MM.1S (cell line): ENCODE measurements at regions not wholly inside any gene's neighbourhood (a gene's known extent, or its start where the extent isn't known, plus 50 kb on each side); places are given as distances from the start of the nearest gene placed in this dataset.

Experiments used
- DNase-seq: peaks from one replicate; pipeline ENCODE4 v3.0.0-alpha.2; 2015
- H2AFZ ChIP-seq: fragments of 300-600 bp; sonication (generic); 2 replicates; pipeline ENCODE4 v1.6.0; 2016; ENCODE audit warnings: antibody characterized with exemption, low read length
- H3F3A ChIP-seq: fragments of 300-600 bp; sonication (generic); 2 replicates; pipeline ENCODE4 v1.6.1; 2016; ENCODE audit warnings: mild to moderate bottlenecking, antibody characterized with exemption, low read length, moderate library complexity, mixed read lengths; ENCODE audit not compliant: insufficient read depth
- H3K27ac ChIP-seq: fragments of 300-600 bp; sonication (generic); 2 replicates; pipeline ENCODE4 v1.5.1; 2016; ENCODE audit warnings: mild to moderate bottlenecking, low read length
- H3K27me3 ChIP-seq: fragments of 300-600 bp; sonication (generic); replicated peaks from 2 replicates; pipeline ENCODE4 v1.6.0; 2016; ENCODE audit warnings: low read length; ENCODE audit not compliant: insufficient read depth
- H3K36me3 ChIP-seq: fragments of 300-600 bp; sonication (generic); replicated peaks from 2 replicates; pipeline ENCODE4 v1.6.1; 2016; ENCODE audit warnings: mild to moderate bottlenecking, low read length, mixed read lengths; ENCODE audit not compliant: insufficient read depth
- H3K4me1 ChIP-seq: fragments of 300-600 bp; sonication (generic); 2 replicates; pipeline ENCODE4 v1.6.1; 2016; ENCODE audit warnings: low read length, mixed read lengths
- H3K4me2 ChIP-seq: fragments of 300-600 bp; sonication (generic); 2 replicates; pipeline ENCODE4 v1.6.0; 2016; ENCODE audit warnings: low read depth, low read length
- H3K4me3 ChIP-seq: fragments of 300-600 bp; sonication (generic); 2 replicates; pipeline ENCODE4 v1.5.1; 2016; ENCODE audit warnings: low read length, mixed read lengths
- H3K79me2 ChIP-seq: fragments of 300-600 bp; sonication (generic); 2 replicates; pipeline ENCODE4 v1.6.1; 2016; ENCODE audit warnings: mixed run types, low read length, mixed read lengths
- H3K9ac ChIP-seq: fragments of 300-600 bp; sonication (generic); 2 replicates; pipeline ENCODE4 v1.6.1; 2016; ENCODE audit warnings: low read length, mixed read lengths
- H3K9me2 ChIP-seq: fragments of 300-600 bp; sonication (generic); replicated peaks from 2 replicates; pipeline ENCODE4 v1.6.1; 2016; ENCODE audit warnings: mild to moderate bottlenecking, low read length, mixed read lengths; ENCODE audit not compliant: insufficient read depth
- H3K9me3 ChIP-seq: fragments of 300-600 bp; sonication (generic); replicated peaks from 2 replicates; pipeline ENCODE4 v1.6.1; 2016; ENCODE audit warnings: mild to moderate bottlenecking, low read length, mixed read lengths; ENCODE audit not compliant: insufficient read depth
- H4K20me1 ChIP-seq: fragments of 300-600 bp; sonication (generic); 2 replicates; pipeline ENCODE4 v1.6.1; 2016; ENCODE audit warnings: mild to moderate bottlenecking, low read length, moderate library complexity, mixed read lengths; ENCODE audit not compliant: insufficient read depth
- CTCF ChIP-seq: fragments of 300-600 bp; sonication (generic); IDR thresholded peaks from 2 replicates; pipeline ENCODE4 v1.5.1; 2016; ENCODE audit warnings: antibody characterized with exemption, low read length, mixed read lengths
- EZH2 ChIP-seq: fragments of 300-600 bp; sonication (generic); optimal IDR thresholded peaks from 2 replicates; pipeline ENCODE3; 2017; ENCODE audit warnings: low read depth, mild to moderate bottlenecking, antibody characterized with exemption, low read length, mixed read lengths
- EZH2phosphoT487 ChIP-seq: fragments of 300-600 bp; sonication (generic); IDR thresholded peaks from 2 replicates; pipeline ENCODE4 v1.6.1; 2018; ENCODE audit warnings: antibody characterized with exemption, low read length

- TF ChIP-seq EZH2phosphoT487 (no peak), CTCF (no peak), EZH2 (no peak)
- Histone ChIP-seq H3K4me3 (no peak overlapping the region), H3F3A (peaks cover 10% of the 10 kb centered on the region), H3K9ac (no peak overlapping the region), H4K20me1 (no peaks in the 10 kb centered on the region), H3K36me3 (no peaks in the 10 kb centered on the region), H2AFZ (no peak overlapping the region), H3K79me2 (peaks cover 6% of the 10 kb centered on the region; the same call in 1 of the 2 replicates), H3K9me2 (no peaks in the 10 kb centered on the region), H3K4me1 (no peaks in the 10 kb centered on the region), H3K27me3 (no peaks in the 10 kb centered on the region), H3K27ac (no peak overlapping the region), H3K4me2 (no peak overlapping the region), H3K9me3 (no peaks in the 10 kb centered on the region)
- DNase-seq = no peak
These were observed 61.9 kb upstream of the GSE1 start for GRCh38 chr16:85550953-85551924.

GRCh38 chr16:85552980-85553435 lies 60.1 kb upstream of the GSE1 start:
- Histone ChIP-seq H4K20me1 (no peaks in the 10 kb centered on the region), H3K4me3 (no peak overlapping the region; the same call in 1 of the 2 replicates), H3K9ac (no peak overlapping the region), H3K27me3 (no peaks in the 10 kb centered on the region), H3K4me1 (no peaks in the 10 kb centered on the region), H3K4me2 (peak overlapping the region; percentile 37; the same call in 1 of the 2 replicates), H3K79me2 (peaks cover 19% of the 10 kb centered on the region), H3K9me3 (no peaks in the 10 kb centered on the region), H3K27ac (peak overlapping the region; percentile 83; the same call in 1 of the 2 replicates), H3F3A (peaks cover 23% of the 10 kb centered on the region), H3K9me2 (no peaks in the 10 kb centered on the region), H3K36me3 (no peaks in the 10 kb centered on the region), H2AFZ (no peak overlapping the region)
- TF ChIP-seq CTCF (no peak), EZH2phosphoT487 (no peak), EZH2 (no peak)
- no peak for DNase-seq

- Histone ChIP-seq H4K20me1 (no peaks in the 10 kb centered on the region), H3K4me2 (peak overlapping the region; percentile 89), H3K4me3 (peak overlapping the region; percentile 54), H3K36me3 (no peaks in the 10 kb centered on the region), H3K9me3 (no peaks in the 10 kb centered on the region), H3K9me2 (no peaks in the 10 kb centered on the region), H3K4me1 (no peaks in the 10 kb centered on the region), H3K9ac (peak overlapping the region; percentile 51), H3F3A (peaks cover 25% of the 10 kb centered on the region), H3K27ac (peak overlapping the region; percentile 83), H3K27me3 (no peaks in the 10 kb centered on the region), H2AFZ (0 out of 2 replicates have a peak overlapping the region, but pooled peaks have one; percentile 6), H3K79me2 (peaks cover 25% of the 10 kb centered on the region)
- DNase-seq = peak; percentile 48
- TF ChIP-seq CTCF (0 out of 2 replicates have a peak, but pooled peaks have one; percentile 6), EZH2phosphoT487 (no peak)
These were observed 59.5 kb upstream of the GSE1 start for GRCh38 chr16:85553436-85554113.
